A204.1 (cell line): ENCODE measurements at regions not wholly inside any gene's neighbourhood (a gene's known extent, or its start where the extent isn't known, plus 50 kb on each side); places are given as distances from the start of the nearest gene placed in this dataset.

Experiments
- FAIRE-seq: peaks from 2 replicates; lab custom pipeline; 2012; peaks lifted over from hg19 to GRCh38; lab: Jason Lieb, UNC

- FAIRE-seq, result no peak
These were observed 596.1 kb downstream of the TUSC7 start for GRCh38 chr3:117305681-117306080.

GRCh38 chr3:117306299-117306698 lies 596.7 kb downstream of the TUSC7 start:
- no peak for FAIRE-seq

- FAIRE-seq, result no peak
These were observed 598.8 kb downstream of the TUSC7 start for GRCh38 chr3:117308353-117308752.

- FAIRE-seq, result no peak
These were observed 599.2 kb downstream of the TUSC7 start for GRCh38 chr3:117308756-117309155.

GRCh38 chr3:117310536-117310935 lies 601.0 kb downstream of the TUSC7 start:
- FAIRE-seq, result no peak

GRCh38 chr3:117314441-117315150 lies 605.0 kb downstream of the TUSC7 start:
- no peak for FAIRE-seq

GRCh38 chr3:117322866-117323265 lies 613.3 kb downstream of the TUSC7 start:
- no peak for FAIRE-seq

- no peak for FAIRE-seq
These were observed 637.3 kb downstream of the TUSC7 start for GRCh38 chr3:117346901-117347300.

GRCh38 chr3:117348884-117349283 lies 639.3 kb downstream of the TUSC7 start:
- FAIRE-seq, result no peak

GRCh38 chr3:117349566-117349965 lies 640.0 kb downstream of the TUSC7 start:
- FAIRE-seq, result no peak

- FAIRE-seq, result no peak
These were observed 640.8 kb downstream of the TUSC7 start for GRCh38 chr3:117350371-117350770.

GRCh38 chr3:117355566-117355965 lies 646.0 kb downstream of the TUSC7 start:
- FAIRE-seq, result no peak

- no peak for FAIRE-seq
These were observed 646.6 kb downstream of the TUSC7 start for GRCh38 chr3:117356091-117356705.

- no peak for FAIRE-seq
These were observed 649.2 kb downstream of the TUSC7 start for GRCh38 chr3:117358717-117359314.

- no peak for FAIRE-seq
These were observed 657.0 kb downstream of the TUSC7 start for GRCh38 chr3:117366574-117366973.

GRCh38 chr3:117367861-117368260 lies 658.3 kb downstream of the TUSC7 start:
- no peak for FAIRE-seq

GRCh38 chr3:117380631-117381030 lies 671.1 kb downstream of the TUSC7 start:
- no peak for FAIRE-seq

- no peak for FAIRE-seq
These were observed 683.5 kb downstream of the TUSC7 start for GRCh38 chr3:117393119-117393518.

- FAIRE-seq, result no peak
These were observed 688.7 kb downstream of the TUSC7 start for GRCh38 chr3:117398141-117398899.

GRCh38 chr3:117399311-117400078 lies 689.9 kb downstream of the TUSC7 start:
- no peak for FAIRE-seq

GRCh38 chr3:117400303-117400702 lies 690.7 kb downstream of the TUSC7 start:
- FAIRE-seq, result no peak

- FAIRE-seq, result no peak
These were observed 694.6 kb downstream of the TUSC7 start for GRCh38 chr3:117404141-117404540.
